Stimulated activated CD8-positive, alpha-beta memory T cell treated with anti-CD3 and anti-CD28 coated beads, Interleukin-12 subunit alpha, Interleukin-12 subunit beta, amount 100 ng/mL, for 4 hours (primary cell): ENCODE measurements at regions not wholly inside any gene's neighbourhood (a gene's known extent, or its start where the extent isn't known, plus 50 kb on each side); places are given as distances from the start of the nearest gene placed in this dataset.

Experiments used
- DNase-seq: peaks from one replicate; pipeline ENCODE4 v3.0.0-alpha.2; 2020; ENCODE audit warnings: low read depth

GRCh38 chr13:22189176-22190048 is 518.5 kb downstream of the FGF9 start:
- no peak for DNase-seq

- DNase-seq = no peak
Observed at GRCh38 chr13:22193070-22193469, 522.2 kb downstream of the FGF9 start.

- DNase-seq = no peak
Observed at GRCh38 chr13:22194106-22194805, 523.4 kb downstream of the FGF9 start.

GRCh38 chr13:22195726-22196125 is 524.9 kb downstream of the FGF9 start:
- DNase-seq = no peak

GRCh38 chr13:22196777-22197176 is 525.9 kb downstream of the FGF9 start:
- DNase-seq = no peak

- DNase-seq = no peak
Observed at GRCh38 chr13:22198001-22198400, 527.1 kb downstream of the FGF9 start.

GRCh38 chr13:22198641-22199217 is 527.9 kb downstream of the FGF9 start:
- no peak for DNase-seq

GRCh38 chr13:22200440-22200839 is 529.6 kb downstream of the FGF9 start:
- no peak for DNase-seq

GRCh38 chr13:22201375-22201925 is 530.6 kb downstream of the FGF9 start:
- DNase-seq = no peak

- no peak for DNase-seq
Observed at GRCh38 chr13:22210134-22210930, 539.5 kb downstream of the FGF9 start.

- DNase-seq = no peak
Observed at GRCh38 chr13:22211876-22212275, 541.0 kb downstream of the FGF9 start.

GRCh38 chr13:22212576-22212975 is 541.7 kb downstream of the FGF9 start:
- DNase-seq = no peak

GRCh38 chr13:22214184-22214583 is 543.3 kb downstream of the FGF9 start:
- no peak for DNase-seq

GRCh38 chr13:22218797-22219196 is 547.9 kb downstream of the FGF9 start:
- no peak for DNase-seq

GRCh38 chr13:22219709-22220108 is 548.8 kb downstream of the FGF9 start:
- DNase-seq = no peak

- DNase-seq = no peak
Observed at GRCh38 chr13:22220151-22221135, 549.6 kb downstream of the FGF9 start.

GRCh38 chr13:22223411-22223810 is 552.5 kb downstream of the FGF9 start:
- no peak for DNase-seq

GRCh38 chr13:22226086-22226485 is 555.2 kb downstream of the FGF9 start:
- no peak for DNase-seq

- DNase-seq = no peak
Observed at GRCh38 chr13:22227895-22228294, 557.0 kb downstream of the FGF9 start.

GRCh38 chr13:22229916-22230315 is 559.0 kb downstream of the FGF9 start:
- no peak for DNase-seq

GRCh38 chr13:22232186-22232585 is 561.3 kb downstream of the FGF9 start:
- no peak for DNase-seq
